ENCODE measurements at regions not wholly inside any gene's neighbourhood (a gene's known extent, or its start where the extent isn't known, plus 50 kb on each side); places are given as distances from the start of the nearest gene placed in this dataset.

- Histone ChIP-seq H3K9me2 (replicated peaks; ENCODE audit: control insufficient read depth, low read length) (no peaks in the 10 kb centered on the region), H3K9me3 (ENCODE audit: control insufficient read depth, insufficient read depth, low read length) (no peaks in the 10 kb centered on the region), H3K4me3 (ENCODE audit: low read length) (no peak overlapping the region), H3F3A (ENCODE audit: control insufficient read depth, insufficient read depth) (no peaks in the 10 kb centered on the region), H3K27me3 (ENCODE audit: control insufficient read depth, low read length) (peaks cover 27% of the 10 kb centered on the region), H3K36me3 (ENCODE audit: control insufficient read depth, low read length) (no peaks in the 10 kb centered on the region), H4K20me1 (ENCODE audit: control insufficient read depth, insufficient read depth, low read depth, low read length) (no peaks in the 10 kb centered on the region), H3K4me1 (ENCODE audit: control insufficient read depth, low read length) (no peaks in the 10 kb centered on the region), H3K27ac (ENCODE audit: low read depth, low read length) (no peak overlapping the region), H3K4me2 (ENCODE audit: low read length) (no peak overlapping the region), H3K79me2 (ENCODE audit: control insufficient read depth, low read length) (no peaks in the 10 kb centered on the region)
- TF ChIP-seq, protein P1, sequence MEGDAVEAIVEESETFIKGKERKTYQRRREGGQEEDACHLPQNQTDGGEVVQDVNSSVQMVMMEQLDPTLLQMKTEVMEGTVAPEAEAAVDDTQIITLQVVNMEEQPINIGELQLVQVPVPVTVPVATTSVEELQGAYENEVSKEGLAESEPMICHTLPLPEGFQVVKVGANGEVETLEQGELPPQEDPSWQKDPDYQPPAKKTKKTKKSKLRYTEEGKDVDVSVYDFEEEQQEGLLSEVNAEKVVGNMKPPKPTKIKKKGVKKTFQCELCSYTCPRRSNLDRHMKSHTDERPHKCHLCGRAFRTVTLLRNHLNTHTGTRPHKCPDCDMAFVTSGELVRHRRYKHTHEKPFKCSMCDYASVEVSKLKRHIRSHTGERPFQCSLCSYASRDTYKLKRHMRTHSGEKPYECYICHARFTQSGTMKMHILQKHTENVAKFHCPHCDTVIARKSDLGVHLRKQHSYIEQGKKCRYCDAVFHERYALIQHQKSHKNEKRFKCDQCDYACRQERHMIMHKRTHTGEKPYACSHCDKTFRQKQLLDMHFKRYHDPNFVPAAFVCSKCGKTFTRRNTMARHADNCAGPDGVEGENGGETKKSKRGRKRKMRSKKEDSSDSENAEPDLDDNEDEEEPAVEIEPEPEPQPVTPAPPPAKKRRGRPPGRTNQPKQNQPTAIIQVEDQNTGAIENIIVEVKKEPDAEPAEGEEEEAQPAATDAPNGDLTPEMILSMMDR (IDR thresholded peaks at IDR 0.05; ENCODE audit: low read depth, low read length, poor library complexity, severe bottlenecking): no peak
- no peak for TF ChIP-seq EZH2phosphoT487 (IDR thresholded peaks at IDR 0.05; ENCODE audit: borderline replicate concordance, low read length)
Measured at GRCh38 chr9:126147936-126148870, 178.4 kb upstream of the MVB12B start.

DNA sequence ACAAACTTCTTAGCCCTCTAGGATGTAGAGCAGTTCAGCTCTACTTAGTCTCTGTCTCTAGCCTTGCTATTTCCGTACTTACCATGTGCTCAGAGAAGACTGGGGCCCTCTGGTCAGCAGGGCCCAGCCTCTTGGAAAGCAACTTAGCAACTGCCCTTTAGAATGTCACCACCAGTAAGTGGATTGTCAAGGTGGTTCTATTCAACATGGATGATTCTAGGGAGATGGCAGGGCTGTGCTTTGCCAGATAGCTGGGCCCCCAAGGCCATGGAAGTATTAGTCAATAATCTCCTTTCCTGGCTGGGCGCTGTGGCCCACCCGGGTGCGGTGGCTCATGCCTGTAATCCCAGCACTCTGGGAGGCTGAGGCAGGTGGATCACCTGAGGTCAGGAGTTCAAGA is 177.6 kb upstream of the MVB12B start:
- no peaks in the 10 kb centered on the region for H3K9me2 ChIP-seq (replicated peaks; ENCODE audit: control insufficient read depth, low read length)
- H3K27me3 ChIP-seq (ENCODE audit: control insufficient read depth, low read length): peaks cover 27% of the 10 kb centered on the region
- H4K20me1 ChIP-seq (ENCODE audit: control insufficient read depth, insufficient read depth, low read depth, low read length): no peaks in the 10 kb centered on the region
- H3K4me2 ChIP-seq (ENCODE audit: low read length): no peak overlapping the region
- no peaks in the 10 kb centered on the region for H3K79me2 ChIP-seq (ENCODE audit: control insufficient read depth, low read length)
- no peaks in the 10 kb centered on the region for H3K4me1 ChIP-seq (ENCODE audit: control insufficient read depth, low read length)
- no peaks in the 10 kb centered on the region for H3F3A ChIP-seq (ENCODE audit: control insufficient read depth, insufficient read depth)
- TF ChIP-seq EZH2phosphoT487 (IDR thresholded peaks at IDR 0.05; ENCODE audit: borderline replicate concordance, low read length): no peak
- TF ChIP-seq, protein P1 (IDR thresholded peaks at IDR 0.05; ENCODE audit: low read depth, low read length, poor library complexity, severe bottlenecking): no peak
- H3K4me3 ChIP-seq (ENCODE audit: low read length): no peak overlapping the region
- no peaks in the 10 kb centered on the region for H3K9me3 ChIP-seq (ENCODE audit: control insufficient read depth, insufficient read depth, low read length)
- no peaks in the 10 kb centered on the region for H3K36me3 ChIP-seq (ENCODE audit: control insufficient read depth, low read length)
- H3K27ac ChIP-seq (ENCODE audit: low read depth, low read length): no peak overlapping the region

GRCh38 chr9:126149661-126150060 is 177.0 kb upstream of the MVB12B start:
- TF ChIP-seq, protein P1 (IDR thresholded peaks at IDR 0.05; ENCODE audit: low read depth, low read length, poor library complexity, severe bottlenecking): no peak
- no peak for TF ChIP-seq EZH2phosphoT487 (IDR thresholded peaks at IDR 0.05; ENCODE audit: borderline replicate concordance, low read length)
- no peak overlapping the region for H3K4me2 ChIP-seq (ENCODE audit: low read length)

More at GRCh38 chr9:126149661-126150060, 177.0 kb upstream of the MVB12B start:
- H3K4me3 ChIP-seq (ENCODE audit: low read length): no peak overlapping the region
- no peaks in the 10 kb centered on the region for H4K20me1 ChIP-seq (ENCODE audit: control insufficient read depth, insufficient read depth, low read depth, low read length)
- H3K9me3 ChIP-seq (ENCODE audit: control insufficient read depth, insufficient read depth, low read length): no peaks in the 10 kb centered on the region
- no peak overlapping the region for H3K27ac ChIP-seq (ENCODE audit: low read depth, low read length)
- H3K4me1 ChIP-seq (ENCODE audit: control insufficient read depth, low read length): no peaks in the 10 kb centered on the region
- H3K9me2 ChIP-seq (replicated peaks; ENCODE audit: control insufficient read depth, low read length): no peaks in the 10 kb centered on the region
- H3K36me3 ChIP-seq (ENCODE audit: control insufficient read depth, low read length): no peaks in the 10 kb centered on the region
- H3K79me2 ChIP-seq (ENCODE audit: control insufficient read depth, low read length): no peaks in the 10 kb centered on the region
- peaks cover 27% of the 10 kb centered on the region for H3K27me3 ChIP-seq (ENCODE audit: control insufficient read depth, low read length)
- H3F3A ChIP-seq (ENCODE audit: control insufficient read depth, insufficient read depth): no peaks in the 10 kb centered on the region

Data from DOHH2 (cell line).